NCI-H1436 (cell line): ENCODE measurements at regions not wholly inside any gene's neighbourhood (a gene's known extent, or its start where the extent isn't known, plus 50 kb on each side); places are given as distances from the start of the nearest gene placed in this dataset.
"Not testable (repeated sequence)": the region's sequence is repeated elsewhere in the genome, so short reads cannot be mapped to it uniquely, and the experiment has no call there.

Experiments used
- DNase-seq: peaks from one replicate; lab custom pipeline; 2025; lab: John Stamatoyannopoulos, UW

GRCh38 chr10:123378302-123378701, 224.1 kb downstream of the BUB3 start:
- no peak for DNase-seq

- no peak for DNase-seq
Measured at GRCh38 chr10:123379156-123379555, 225.0 kb downstream of the BUB3 start.

- peak; percentile 59 for DNase-seq
Measured at GRCh38 chr10:123380491-123381085, 226.4 kb downstream of the BUB3 start.

- no peak for DNase-seq
Measured at GRCh38 chr10:123381224-123381623, 227.0 kb downstream of the BUB3 start.

GRCh38 chr10:123382491-123382890, 228.3 kb downstream of the BUB3 start:
- DNase-seq: no peak

GRCh38 chr10:123385508-123386080, 231.4 kb downstream of the BUB3 start:
- DNase-seq: no peak

- no peak for DNase-seq
Measured at GRCh38 chr10:123389520-123389919, 235.3 kb downstream of the BUB3 start.

- no peak for DNase-seq
Measured at GRCh38 chr10:123390332-123390731, 236.1 kb downstream of the BUB3 start.

- no peak for DNase-seq
Measured at GRCh38 chr10:123390874-123391273, 236.7 kb downstream of the BUB3 start.

GRCh38 chr10:123391275-123392028, 237.2 kb downstream of the BUB3 start:
- no peak for DNase-seq

GRCh38 chr10:123392182-123392963, 238.2 kb downstream of the BUB3 start:
- DNase-seq: peak; percentile 40

GRCh38 chr10:123393170-123393569, 239.0 kb downstream of the BUB3 start:
- DNase-seq: no peak

GRCh38 chr10:123394382-123394781, 240.2 kb downstream of the BUB3 start:
- DNase-seq: no peak

GRCh38 chr10:123395234-123395633, 241.0 kb downstream of the BUB3 start:
- not testable (repeated sequence) for DNase-seq

- no peak for DNase-seq
Measured at GRCh38 chr10:123395906-123396305, 241.7 kb downstream of the BUB3 start.

- no peak for DNase-seq
Measured at GRCh38 chr10:123398180-123398591, 244.0 kb downstream of the BUB3 start.

GRCh38 chr10:123398756-123399155, 244.6 kb downstream of the BUB3 start:
- no peak for DNase-seq

GRCh38 chr10:123399276-123399839, 245.2 kb downstream of the BUB3 start:
- no peak for DNase-seq

GRCh38 chr10:123402021-123402420, 247.8 kb downstream of the BUB3 start:
- DNase-seq: no peak

GRCh38 chr10:123402656-123403055, 248.5 kb downstream of the BUB3 start:
- no peak for DNase-seq

GRCh38 chr10:123404357-123404756, 250.2 kb downstream of the BUB3 start:
- no peak for DNase-seq

- DNase-seq: no peak
Measured at GRCh38 chr10:123408660-123409059, 254.5 kb downstream of the BUB3 start.
